GM12873 (cell line): ENCODE measurements at regions not wholly inside any gene's neighbourhood (a gene's known extent, or its start where the extent isn't known, plus 50 kb on each side); places are given as distances from the start of the nearest gene placed in this dataset.

Source experiments
- CTCF ChIP-seq: IDR thresholded peaks from 2 replicates; pipeline ENCODE4 v1.5.1; 2012; ENCODE audit warnings: low read depth, mild to moderate bottlenecking, moderate library complexity, low read length, control low read depth; ENCODE audit not compliant: insufficient read depth; ENCODE audit errors: missing control alignments

DNA sequence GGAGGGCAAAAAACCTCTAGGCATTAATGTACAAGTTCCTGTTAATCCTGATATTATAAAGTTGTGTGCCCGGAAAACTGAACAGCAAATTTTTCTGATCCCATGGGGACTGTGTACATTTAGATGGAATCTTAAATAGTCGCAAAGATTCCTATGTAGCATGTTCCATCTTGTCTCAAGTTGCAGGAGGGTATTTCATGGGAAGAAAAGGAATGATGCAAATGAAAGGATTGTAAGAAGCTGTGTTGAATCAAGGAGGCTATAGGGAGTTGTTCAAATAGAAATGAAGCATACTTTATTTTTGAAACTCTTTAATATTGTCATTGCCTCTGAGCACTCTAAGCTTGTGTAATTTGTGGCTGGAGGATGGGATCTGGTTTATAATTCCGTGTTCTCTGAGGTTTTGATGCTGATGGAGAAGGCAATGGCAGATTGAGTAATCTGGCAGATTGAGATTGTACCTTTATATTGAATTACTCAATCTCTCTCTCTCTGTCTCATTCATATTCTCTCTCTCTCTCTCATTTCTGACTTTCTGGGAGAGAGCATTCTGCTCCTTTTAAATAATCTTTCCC lies 288.5 kb downstream of the OSTF1 start:
- TF ChIP-seq CTCF, result no peak

GRCh38 chr9:75378036-75378435 lies 289.7 kb downstream of the OSTF1 start:
- TF ChIP-seq CTCF, result no peak

GRCh38 chr9:75378926-75379325 lies 290.6 kb downstream of the OSTF1 start:
- no peak for TF ChIP-seq CTCF

- no peak for TF ChIP-seq CTCF
These were observed 293.8 kb downstream of the OSTF1 start for GRCh38 chr9:75382126-75382525.

- no peak for TF ChIP-seq CTCF
These were observed 296.9 kb downstream of the OSTF1 start for GRCh38 chr9:75385236-75385635.

DNA sequence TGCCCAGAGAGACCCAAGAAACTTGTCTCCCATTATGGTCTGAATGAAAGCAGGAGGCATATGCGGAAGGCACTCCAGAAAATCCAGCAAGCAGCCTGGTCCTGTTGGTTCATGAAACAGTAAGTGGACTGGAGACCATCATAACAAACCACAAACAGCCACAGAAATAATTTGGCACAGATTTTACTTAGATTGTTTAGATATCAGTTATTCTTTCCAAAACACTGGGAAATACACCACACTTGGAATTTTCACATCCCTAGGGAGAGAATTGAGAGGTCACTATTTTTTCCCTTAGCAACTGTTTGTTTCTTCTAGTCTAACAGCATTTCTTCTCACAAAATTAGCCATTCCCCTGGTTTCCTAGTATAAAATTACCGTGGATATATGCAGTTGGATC lies 300.8 kb downstream of the OSTF1 start:
- no peak for TF ChIP-seq CTCF

DNA sequence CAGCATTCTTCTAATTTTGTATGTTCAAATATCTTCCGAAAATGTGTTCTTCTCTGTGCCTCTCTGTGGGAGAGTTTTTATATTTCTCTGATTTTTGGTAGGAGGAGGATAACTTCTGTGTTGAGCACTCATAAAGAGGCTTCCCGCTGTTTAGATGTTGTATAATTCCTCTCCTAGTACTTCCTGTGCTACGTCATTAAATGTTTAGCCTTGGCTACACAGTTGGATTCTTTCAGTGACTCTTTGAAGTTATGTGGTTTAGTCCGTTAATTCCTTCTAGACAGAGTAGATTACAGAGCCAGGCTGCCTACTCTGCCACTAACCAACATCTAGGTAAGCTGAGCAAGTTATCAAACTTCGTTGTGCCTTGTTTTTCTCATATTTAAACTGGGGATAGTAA lies 302.6 kb downstream of the OSTF1 start:
- no peak for TF ChIP-seq CTCF
